ENCODE measurements at regions not wholly inside any gene's neighbourhood (a gene's known extent, or its start where the extent isn't known, plus 50 kb on each side); places are given as distances from the start of the nearest gene placed in this dataset.
A peak's percentile ranks its signal among the peaks of the same experiment; 100 is the strongest.

GRCh38 chr12:65643595-65644386, 180.5 kb upstream of the HMGA2 start:
- H3F3A ChIP-seq (ENCODE audit: low read length, unreplicated experiment): peaks cover 17% of the 10 kb centered on the region
- H4K20me1 ChIP-seq (ENCODE audit: low read length): no peaks in the 10 kb centered on the region
- peak overlapping the region; percentile 84 for H3K9ac ChIP-seq (ENCODE audit: low read length)
- H3K9me3 ChIP-seq (ENCODE audit: low read length): no peaks in the 10 kb centered on the region
- BruUV-seq (replicated peaks): TSS peak; percentile 90
- H3K27ac ChIP-seq (ENCODE audit: low read length): peak overlapping the region; percentile 99
- H3K4me1 ChIP-seq (ENCODE audit: insufficient read depth, low read length): peaks cover 47% of the 10 kb centered on the region
- no peak for TF ChIP-seq EZH2 (IDR thresholded peaks at IDR 0.05; ENCODE audit: low read length, unreplicated experiment)
- TF ChIP-seq, protein P1, sequence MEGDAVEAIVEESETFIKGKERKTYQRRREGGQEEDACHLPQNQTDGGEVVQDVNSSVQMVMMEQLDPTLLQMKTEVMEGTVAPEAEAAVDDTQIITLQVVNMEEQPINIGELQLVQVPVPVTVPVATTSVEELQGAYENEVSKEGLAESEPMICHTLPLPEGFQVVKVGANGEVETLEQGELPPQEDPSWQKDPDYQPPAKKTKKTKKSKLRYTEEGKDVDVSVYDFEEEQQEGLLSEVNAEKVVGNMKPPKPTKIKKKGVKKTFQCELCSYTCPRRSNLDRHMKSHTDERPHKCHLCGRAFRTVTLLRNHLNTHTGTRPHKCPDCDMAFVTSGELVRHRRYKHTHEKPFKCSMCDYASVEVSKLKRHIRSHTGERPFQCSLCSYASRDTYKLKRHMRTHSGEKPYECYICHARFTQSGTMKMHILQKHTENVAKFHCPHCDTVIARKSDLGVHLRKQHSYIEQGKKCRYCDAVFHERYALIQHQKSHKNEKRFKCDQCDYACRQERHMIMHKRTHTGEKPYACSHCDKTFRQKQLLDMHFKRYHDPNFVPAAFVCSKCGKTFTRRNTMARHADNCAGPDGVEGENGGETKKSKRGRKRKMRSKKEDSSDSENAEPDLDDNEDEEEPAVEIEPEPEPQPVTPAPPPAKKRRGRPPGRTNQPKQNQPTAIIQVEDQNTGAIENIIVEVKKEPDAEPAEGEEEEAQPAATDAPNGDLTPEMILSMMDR (conservative IDR thresholded peaks at IDR 0.05; ENCODE audit: low read depth, low read length): no peak
- H3K27me3 ChIP-seq (ENCODE audit: low read length): no peaks in the 10 kb centered on the region
- no peak overlapping the region for H3K4me3 ChIP-seq (ENCODE audit: low read length)
- H3K36me3 ChIP-seq (ENCODE audit: low read depth, low read length): no peaks in the 10 kb centered on the region
- intact Hi-C loops (cut with micrococcal nuclease): no loop called here
- ChIA-PET CTCF (interaction anchor here (0.6 kb wide), 1 partner anchor 14 kb away, joined by 7 read pairs; no protein-coding TSS in a partner anchor), POLR2A (ENCODE audit: unreplicated experiment) (interaction anchor here (0.6 to 0.9 kb wide), 2 partner anchors 29 to 35 kb away, joined by 3 to 19 read pairs; no protein-coding TSS in a partner anchor)
- H2AFZ ChIP-seq (ENCODE audit: low read length): no peak overlapping the region
- H3K9me2 ChIP-seq (replicated peaks; ENCODE audit: low read length): no peaks in the 10 kb centered on the region
- DNase-seq (peak; percentile 79), ATAC-seq (peak; percentile 34)
- H3K4me2 ChIP-seq (ENCODE audit: low read length): peak overlapping the region; percentile 9; the same call in 1 of the 2 replicates
- 0 out of 2 replicates have a peak, but pooled peaks cover 5% of the 10 kb centered on the region for H3K79me2 ChIP-seq (ENCODE audit: low read length)

DNA sequence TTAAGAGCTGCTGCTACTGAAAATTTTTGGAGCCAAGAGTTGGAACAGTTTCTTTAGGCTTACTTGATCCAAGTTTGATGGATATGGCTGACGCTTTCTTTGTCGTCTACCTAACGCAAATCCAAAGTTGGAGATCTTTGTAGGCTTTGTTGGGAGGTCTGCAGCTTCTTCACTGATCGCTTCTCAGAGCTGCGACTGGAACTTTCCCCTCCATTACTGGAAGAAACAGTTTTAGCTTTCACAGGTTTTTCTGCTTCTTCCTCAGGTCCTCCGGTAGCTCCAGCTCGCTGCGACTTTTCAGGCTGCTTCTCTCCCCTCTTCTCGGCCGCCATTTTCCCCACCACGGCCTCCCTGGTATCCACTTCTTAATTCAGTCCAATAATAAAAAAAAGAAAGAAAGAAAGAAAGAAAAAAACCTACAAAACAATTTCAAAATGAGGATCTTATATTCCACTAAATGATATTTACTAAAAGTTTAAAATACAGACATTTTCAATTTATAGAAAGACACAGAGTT, 178.1 kb upstream of the HMGA2 start:
- H3K36me3 ChIP-seq (ENCODE audit: low read depth, low read length): no peaks in the 10 kb centered on the region
- no peak overlapping the region for H3K4me3 ChIP-seq (ENCODE audit: low read length)
- ChIA-PET POLR2A (ENCODE audit: unreplicated experiment) (no interaction called here), CTCF (no interaction called here)
- intact Hi-C loops (cut with micrococcal nuclease): no loop called here
- DNase-seq: no peak
- no peaks in the 10 kb centered on the region for H4K20me1 ChIP-seq (ENCODE audit: low read length)
- H3K4me1 ChIP-seq (ENCODE audit: insufficient read depth, low read length): peaks cover 63% of the 10 kb centered on the region
- H3K9ac ChIP-seq (ENCODE audit: low read length): no peak overlapping the region
- H3K27me3 ChIP-seq (ENCODE audit: low read length): no peaks in the 10 kb centered on the region
- no peak overlapping the region for H2AFZ ChIP-seq (ENCODE audit: low read length)
- H3F3A ChIP-seq (ENCODE audit: low read length, unreplicated experiment): peaks cover 26% of the 10 kb centered on the region
- BruUV-seq (replicated peaks): no TSS peak
- ATAC-seq: no peak
- no peaks in the 10 kb centered on the region for H3K9me2 ChIP-seq (replicated peaks; ENCODE audit: low read length)
- H3K27ac ChIP-seq (ENCODE audit: low read length): peak overlapping the region; percentile 21
- H3K4me2 ChIP-seq (ENCODE audit: low read length): no peak overlapping the region
- TF ChIP-seq, protein P1 (conservative IDR thresholded peaks at IDR 0.05; ENCODE audit: low read depth, low read length): no peak
- TF ChIP-seq EZH2phosphoT487 (IDR thresholded peaks at IDR 0.05; ENCODE audit: borderline replicate concordance, low read length) (no peak), EZH2 (IDR thresholded peaks at IDR 0.05; ENCODE audit: low read length, unreplicated experiment) (no peak)
- H3K9me3 ChIP-seq (ENCODE audit: low read length): no peaks in the 10 kb centered on the region
- 0 out of 2 replicates have a peak, but pooled peaks cover 5% of the 10 kb centered on the region for H3K79me2 ChIP-seq (ENCODE audit: low read length)

GRCh38 chr12:65647074-65647473, 177.2 kb upstream of the HMGA2 start:
- DNase-seq (no peak), ATAC-seq (no peak)
- POLR2A ChIA-PET (ENCODE audit: unreplicated experiment): interaction anchor here (0.7 kb wide), 1 partner anchor 62 kb away, joined by 4 read pairs; no protein-coding TSS in a partner anchor
- peaks cover 26% of the 10 kb centered on the region for H3F3A ChIP-seq (ENCODE audit: low read length, unreplicated experiment)
- no peak overlapping the region for H3K4me3 ChIP-seq (ENCODE audit: low read length)
- H3K9me3 ChIP-seq (ENCODE audit: low read length): no peaks in the 10 kb centered on the region
- intact Hi-C loops (cut with micrococcal nuclease): no loop called here
- H3K9ac ChIP-seq (ENCODE audit: low read length): peak overlapping the region; percentile 92; the same call in 1 of the 2 replicates
- no TSS peak for BruUV-seq (replicated peaks)
- H2AFZ ChIP-seq (ENCODE audit: low read length): no peak overlapping the region
- H3K36me3 ChIP-seq (ENCODE audit: low read depth, low read length): no peaks in the 10 kb centered on the region
- H3K27ac ChIP-seq (ENCODE audit: low read length): peak overlapping the region; percentile 98
- H3K27me3 ChIP-seq (ENCODE audit: low read length): no peaks in the 10 kb centered on the region
- no peak overlapping the region for H3K4me2 ChIP-seq (ENCODE audit: low read length)
- no peaks in the 10 kb centered on the region for H4K20me1 ChIP-seq (ENCODE audit: low read length)
- 0 out of 2 replicates have a peak, but pooled peaks cover 5% of the 10 kb centered on the region for H3K79me2 ChIP-seq (ENCODE audit: low read length)
- no peaks in the 10 kb centered on the region for H3K9me2 ChIP-seq (replicated peaks; ENCODE audit: low read length)
- CTCF ChIA-PET: interaction anchor here (0.6 kb wide), 1 partner anchor 181 kb away, joined by 3 read pairs; no protein-coding TSS in a partner anchor
- peaks cover 63% of the 10 kb centered on the region for H3K4me1 ChIP-seq (ENCODE audit: insufficient read depth, low read length)
- TF ChIP-seq, protein P1 (conservative IDR thresholded peaks at IDR 0.05; ENCODE audit: low read depth, low read length): no peak
- no peak for TF ChIP-seq EZH2 (IDR thresholded peaks at IDR 0.05; ENCODE audit: low read length, unreplicated experiment)
- no peak for TF ChIP-seq EZH2phosphoT487 (IDR thresholded peaks at IDR 0.05; ENCODE audit: borderline replicate concordance, low read length)
